ENCODE measurements at regions not wholly inside any gene's neighbourhood (a gene's known extent, or its start where the extent isn't known, plus 50 kb on each side); places are given as distances from the start of the nearest gene placed in this dataset.

GRCh38 chr3:191958980-191959671 lies 498.2 kb downstream of the PYDC2 start:
- no peaks in the 10 kb centered on the region for H3K27me3 Mint-ChIP-seq (ENCODE audit: low read depth, unreplicated experiment)
- Histone ChIP-seq H3K9me3 (ENCODE audit: insufficient read depth, low read depth, low read length) (no peaks in the 10 kb centered on the region), H3K79me2 (ENCODE audit: insufficient read depth, low read length) (no peaks in the 10 kb centered on the region), H4K20me1 (ENCODE audit: insufficient read depth, low read length) (no peaks in the 10 kb centered on the region), H3K4me2 (ENCODE audit: low read length) (no peak overlapping the region), H3K36me3 (ENCODE audit: insufficient read depth, low read length) (no peaks in the 10 kb centered on the region), H3K9ac (ENCODE audit: low read length) (no peak overlapping the region), H3K4me3 (ENCODE audit: insufficient read depth, low read depth, low read length) (no peak overlapping the region), H3K27ac (ENCODE audit: low read depth, low read length) (no peak overlapping the region), H3K27me3 (ENCODE audit: insufficient read depth, low read length) (no peaks in the 10 kb centered on the region), H3K4me1 (ENCODE audit: insufficient read depth, low read length) (peaks cover 21% of the 10 kb centered on the region), H2AFZ (ENCODE audit: low read depth, low read length) (no peak overlapping the region)
- H3K9me3 Mint-ChIP-seq (ENCODE audit: unreplicated experiment) = no peaks in the 10 kb centered on the region
- no peak overlapping the region for H3K4me3 Mint-ChIP-seq (ENCODE audit: unreplicated experiment)
- H3K36me3 Mint-ChIP-seq (ENCODE audit: low read depth, unreplicated experiment) = no peaks in the 10 kb centered on the region
- H3K4me1 Mint-ChIP-seq (ENCODE audit: low read depth, unreplicated experiment) = peaks cover 34% of the 10 kb centered on the region
- no peak for TF ChIP-seq CTCF (IDR thresholded peaks at IDR 0.05; ENCODE audit: insufficient read depth, low read depth, low read length)
- TF ChIP-seq EZH2 (IDR thresholded peaks at IDR 0.05; ENCODE audit: insufficient read depth, low read length) = no peak
- DNase-seq (ENCODE audit: low read depth) = no peak
- H3K27ac Mint-ChIP-seq (ENCODE audit: unreplicated experiment) = no peak overlapping the region
- no peak for FAIRE-seq

- Histone ChIP-seq H3K36me3 (ENCODE audit: insufficient read depth, low read length) (no peaks in the 10 kb centered on the region), H3K9me3 (ENCODE audit: insufficient read depth, low read depth, low read length) (no peaks in the 10 kb centered on the region), H3K4me1 (ENCODE audit: insufficient read depth, low read length) (peaks cover 21% of the 10 kb centered on the region), H3K79me2 (ENCODE audit: insufficient read depth, low read length) (no peaks in the 10 kb centered on the region), H4K20me1 (ENCODE audit: insufficient read depth, low read length) (no peaks in the 10 kb centered on the region), H2AFZ (ENCODE audit: low read depth, low read length) (no peak overlapping the region), H3K4me3 (ENCODE audit: insufficient read depth, low read depth, low read length) (no peak overlapping the region), H3K4me2 (ENCODE audit: low read length) (no peak overlapping the region), H3K27ac (ENCODE audit: low read depth, low read length) (no peak overlapping the region), H3K27me3 (ENCODE audit: insufficient read depth, low read length) (no peaks in the 10 kb centered on the region), H3K9ac (ENCODE audit: low read length) (no peak overlapping the region)
- Mint-ChIP-seq H3K27ac (ENCODE audit: unreplicated experiment) (no peak overlapping the region), H3K27me3 (ENCODE audit: low read depth, unreplicated experiment) (no peaks in the 10 kb centered on the region), H3K36me3 (ENCODE audit: low read depth, unreplicated experiment) (no peaks in the 10 kb centered on the region), H3K4me3 (ENCODE audit: unreplicated experiment) (no peak overlapping the region), H3K4me1 (ENCODE audit: low read depth, unreplicated experiment) (peaks cover 35% of the 10 kb centered on the region), H3K9me3 (ENCODE audit: unreplicated experiment) (no peaks in the 10 kb centered on the region)
- FAIRE-seq (no peak), DNase-seq (ENCODE audit: low read depth) (peak; percentile 10)
- TF ChIP-seq CTCF (IDR thresholded peaks at IDR 0.05; ENCODE audit: insufficient read depth, low read depth, low read length) (no peak), EZH2 (IDR thresholded peaks at IDR 0.05; ENCODE audit: insufficient read depth, low read length) (no peak)
Observed at GRCh38 chr3:191959876-191960413, 499.0 kb downstream of the PYDC2 start.

GRCh38 chr3:191961022-191961421 lies 500.1 kb downstream of the PYDC2 start:
- no peaks in the 10 kb centered on the region for H3K36me3 Mint-ChIP-seq (ENCODE audit: low read depth, unreplicated experiment)
- Histone ChIP-seq H3K27ac (ENCODE audit: low read depth, low read length) (no peak overlapping the region), H3K4me1 (ENCODE audit: insufficient read depth, low read length) (peaks cover 21% of the 10 kb centered on the region), H3K4me2 (ENCODE audit: low read length) (no peak overlapping the region), H3K9ac (ENCODE audit: low read length) (no peak overlapping the region), H4K20me1 (ENCODE audit: insufficient read depth, low read length) (no peaks in the 10 kb centered on the region), H3K36me3 (ENCODE audit: insufficient read depth, low read length) (no peaks in the 10 kb centered on the region), H2AFZ (ENCODE audit: low read depth, low read length) (no peak overlapping the region), H3K79me2 (ENCODE audit: insufficient read depth, low read length) (no peaks in the 10 kb centered on the region), H3K4me3 (ENCODE audit: insufficient read depth, low read depth, low read length) (no peak overlapping the region), H3K27me3 (ENCODE audit: insufficient read depth, low read length) (no peaks in the 10 kb centered on the region), H3K9me3 (ENCODE audit: insufficient read depth, low read depth, low read length) (no peaks in the 10 kb centered on the region)
- no peaks in the 10 kb centered on the region for H3K27me3 Mint-ChIP-seq (ENCODE audit: low read depth, unreplicated experiment)
- H3K4me3 Mint-ChIP-seq (ENCODE audit: unreplicated experiment) = no peak overlapping the region
- H3K27ac Mint-ChIP-seq (ENCODE audit: unreplicated experiment) = peak overlapping the region; percentile 54
- FAIRE-seq (no peak), DNase-seq (ENCODE audit: low read depth) (no peak)
- no peaks in the 10 kb centered on the region for H3K9me3 Mint-ChIP-seq (ENCODE audit: unreplicated experiment)
- H3K4me1 Mint-ChIP-seq (ENCODE audit: low read depth, unreplicated experiment) = peaks cover 35% of the 10 kb centered on the region
- TF ChIP-seq EZH2 (IDR thresholded peaks at IDR 0.05; ENCODE audit: insufficient read depth, low read length) (no peak), CTCF (IDR thresholded peaks at IDR 0.05; ENCODE audit: insufficient read depth, low read depth, low read length) (no peak)
